ENCODE measurements at regions not wholly inside any gene's neighbourhood (a gene's known extent, or its start where the extent isn't known, plus 50 kb on each side); places are given as distances from the start of the nearest gene placed in this dataset.

DNA sequence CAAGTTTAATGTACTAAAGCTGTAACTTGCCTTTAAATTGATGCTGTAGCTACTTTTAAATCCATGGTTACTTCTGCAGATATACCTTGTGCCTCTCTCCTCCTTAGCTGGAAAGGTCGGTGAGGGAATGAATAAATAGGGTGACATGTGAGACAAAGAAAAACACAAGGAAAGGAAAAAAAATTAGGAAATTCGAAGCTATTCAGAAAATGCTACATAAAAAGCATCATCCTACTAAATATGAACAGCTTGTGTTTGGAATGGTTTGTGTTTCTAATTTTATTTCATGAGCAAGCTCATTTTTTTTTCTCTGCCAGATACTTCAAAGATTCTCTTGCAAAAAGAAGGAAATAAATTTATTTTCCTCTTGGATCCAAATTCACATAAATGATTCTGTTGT is 186.3 kb upstream of the NUDT4 start:
- 26% methylated on average over 2 of the region's 2 CpGs for WGBS
- Histone ChIP-seq H3K36me3 (no peaks in the 10 kb centered on the region), H3K27ac (replicated peaks in 1 of 4) (peak overlapping the region; percentile 67 to 78 (median 75)), H3K4me3 (peak overlapping the region in 1 of 4 donors; percentile 8), H3K4me1 (peaks cover 0 to 18% (median 15%) of the 10 kb centered on the region in 4 donors), H3K9me3 (no peaks in the 10 kb centered on the region), H3K27me3 (no peaks in the 10 kb centered on the region)
- no peak for DNase-seq (ENCODE audit: extremely low spot score)
- intact Hi-C loops (cut with DNase I) = loop anchor here (5.0 kb wide), 1 partner anchor 281 kb away; no protein-coding TSS in a partner anchor
- no peak for TF ChIP-seq CTCF (IDR thresholded peaks at IDR 0.05)
- TF ChIP-seq EP300 (IDR thresholded peaks at IDR 0.05) = no peak
- TF ChIP-seq POLR2AphosphoS5 (IDR thresholded peaks at IDR 0.05) = no peak
- TF ChIP-seq POLR2A (IDR thresholded peaks at IDR 0.05; ENCODE audit: low read depth) = no peak

- Histone ChIP-seq H3K27ac (replicated peaks in 1 of 4) (peak overlapping the region; percentile 67 to 78 (median 75)), H3K4me1 (peaks cover 0 to 22% (median 17%) of the 10 kb centered on the region in 4 donors), H3K36me3 (no peaks in the 10 kb centered on the region), H3K9me3 (no peaks in the 10 kb centered on the region), H3K4me3 (peak overlapping the region in 1 of 4 donors; percentile 8), H3K27me3 (no peaks in the 10 kb centered on the region)
- TF ChIP-seq POLR2A (IDR thresholded peaks at IDR 0.05; ENCODE audit: low read depth) (no peak), EP300 (IDR thresholded peaks at IDR 0.05) (peak; percentile 81), CTCF (IDR thresholded peaks at IDR 0.05) (no peak), POLR2AphosphoS5 (IDR thresholded peaks at IDR 0.05) (peak; percentile 47 to 77)
- WGBS = 21% methylated on average over 7 of the region's 8 CpGs
- intact Hi-C loops (cut with DNase I) = loop anchor here (5.0 kb wide), 1 partner anchor 280 kb away; no protein-coding TSS in a partner anchor
- DNase-seq (ENCODE audit: extremely low spot score) = no peak
Observed at GRCh38 chr12:93191956-93192355, 185.8 kb upstream of the NUDT4 start.

GRCh38 chr12:93192878-93193277 is 184.8 kb upstream of the NUDT4 start:
- intact Hi-C loops (cut with DNase I) = loop anchor here (5.0 kb wide), 1 partner anchor 279 kb away; no protein-coding TSS in a partner anchor
- WGBS = 100% methylated on average over 1 of the region's 1 CpG

DNA sequence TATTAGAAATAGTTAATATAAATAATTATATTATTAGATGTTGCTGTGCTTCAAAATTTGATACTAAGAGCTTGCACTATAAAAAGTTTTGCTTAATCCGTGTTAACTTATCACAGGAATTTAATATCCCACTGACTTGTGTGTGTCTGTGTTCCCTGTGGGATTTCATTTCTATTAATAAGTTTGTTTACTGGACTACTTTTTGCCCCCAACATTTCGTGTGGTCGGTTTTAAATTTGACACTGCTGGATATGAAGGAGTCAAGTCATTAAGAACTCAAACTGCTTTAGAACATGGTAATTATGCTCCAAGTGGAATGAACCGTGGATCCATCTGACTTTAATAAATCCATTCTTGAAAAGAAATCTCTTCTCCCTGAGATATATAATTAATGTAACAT is 182.2 kb upstream of the NUDT4 start:
- DNase-seq (ENCODE audit: extremely low spot score) = no peak
- Histone ChIP-seq H3K27me3 (no peaks in the 10 kb centered on the region), H3K36me3 (no peaks in the 10 kb centered on the region), H3K27ac (replicated peaks in 1 of 4) (no peak overlapping the region), H3K4me1 (peaks cover 0 to 33% (median 25%) of the 10 kb centered on the region in 4 donors), H3K9me3 (no peaks in the 10 kb centered on the region), H3K4me3 (no peak overlapping the region)
- TF ChIP-seq POLR2AphosphoS5 (IDR thresholded peaks at IDR 0.05) (no peak), EP300 (IDR thresholded peaks at IDR 0.05) (no peak)
- 76% methylated on average over 4 of the region's 4 CpGs for WGBS
- intact Hi-C loops (cut with DNase I) = no loop called here

More at GRCh38 chr12:93192878-93193277, 184.8 kb upstream of the NUDT4 start:
- Histone ChIP-seq H3K4me3 (no peak overlapping the region), H3K27ac (replicated peaks in 1 of 4) (peak overlapping the region in 2 of 4 donors; percentile 74 to 78), H3K9me3 (no peaks in the 10 kb centered on the region), H3K27me3 (no peaks in the 10 kb centered on the region), H3K4me1 (peaks cover 0 to 29% (median 23%) of the 10 kb centered on the region in 4 donors), H3K36me3 (no peaks in the 10 kb centered on the region)
- TF ChIP-seq POLR2AphosphoS5 (IDR thresholded peaks at IDR 0.05) (no peak), POLR2A (IDR thresholded peaks at IDR 0.05; ENCODE audit: low read depth) (no peak)
- no peak for DNase-seq (ENCODE audit: extremely low spot score)

- no peak for DNase-seq (ENCODE audit: extremely low spot score)
- no peaks in the 10 kb centered on the region for H3K36me3 ChIP-seq
- intact Hi-C loops (cut with DNase I) = no loop called here
- TF ChIP-seq POLR2A (IDR thresholded peaks at IDR 0.05; ENCODE audit: low read depth) (no peak), POLR2AphosphoS5 (IDR thresholded peaks at IDR 0.05) (no peak), CTCF (IDR thresholded peaks at IDR 0.05) (no peak), EP300 (IDR thresholded peaks at IDR 0.05) (no peak)
- no peaks in the 10 kb centered on the region for H3K9me3 ChIP-seq
- 86% methylated on average over 1 of the region's 1 CpG for WGBS
- peak overlapping the region in 1 of 4 donors; percentile 0 for H3K27ac ChIP-seq (replicated peaks in 1 of 4)
- peaks cover 0 to 20% (median 13%) of the 10 kb centered on the region in 4 donors for H3K4me1 ChIP-seq
- H3K27me3 ChIP-seq = no peaks in the 10 kb centered on the region
- no peak overlapping the region for H3K4me3 ChIP-seq
Observed at GRCh38 chr12:93197067-93197593, 180.6 kb upstream of the NUDT4 start.

Data from esophagus muscularis mucosa (tissue), 4 donors.